ENCODE measurements at regions not wholly inside any gene's neighbourhood (a gene's known extent, or its start where the extent isn't known, plus 50 kb on each side); places are given as distances from the start of the nearest gene placed in this dataset.

- Histone ChIP-seq H3K4me3 (ENCODE audit: low read depth in 2 of 2, low read length in 2 of 2) (no peak overlapping the region), H3K36me3 (ENCODE audit: control insufficient read depth, insufficient read depth, low read length) (no peaks in the 10 kb centered on the region), H3K27me3 (ENCODE audit: control insufficient read depth, insufficient read depth, low read length) (no peaks in the 10 kb centered on the region), H3K9me3 (ENCODE audit: control insufficient read depth, insufficient read depth, low read depth, low read length) (no peaks in the 10 kb centered on the region), H3K4me1 (ENCODE audit: control insufficient read depth, insufficient read depth, low read length) (no peaks in the 10 kb centered on the region), H3K27ac (ENCODE audit: low read length) (no peak overlapping the region)
- ChIA-PET POLR2A (no interaction called here), CTCF (interaction anchor here (1.1 kb wide), 1 partner anchor 52 kb away, joined by 3 read pairs; no protein-coding TSS in a partner anchor)
- in situ Hi-C loops (cut with HindIII; ENCODE audit: low pct_unique_long_range_greater_than_20kb, low sequenced_read_pairs) (no loop called here), intact Hi-C loops (cut with micrococcal nuclease; ENCODE audit: unreplicated experiment) (no loop called here)
- no peak for ATAC-seq
- no peak for DNase-seq (ENCODE audit: low read depth, low spot score)
- TF ChIP-seq SIN3A (IDR thresholded peaks at IDR 0.05; ENCODE audit: borderline replicate concordance, insufficient read depth, low read depth, low read length) (no peak), TCF7L2 (IDR thresholded peaks at IDR 0.05; ENCODE audit: low read depth, low read length) (no peak), CTCF (IDR thresholded peaks at IDR 0.05) (no peak), POLR2AphosphoS5 (IDR thresholded peaks at IDR 0.05; ENCODE audit: low read depth, low read length) (no peak), REST (IDR thresholded peaks at IDR 0.05; ENCODE audit: insufficient read depth in 1 of 2, low read depth in 2 of 2, low read length in 1 of 2) (no peak)
- BruUV-seq (replicated peaks): no TSS peak
Measured at GRCh38 chr9:73074176-73074708, 77.4 kb upstream of the ANXA1 start.

GRCh38 chr9:73073337-73074175 is 78.1 kb upstream of the ANXA1 start:
- DNase-seq (ENCODE audit: low read depth, low spot score): no peak
- Histone ChIP-seq H3K36me3 (ENCODE audit: control insufficient read depth, insufficient read depth, low read length) (no peaks in the 10 kb centered on the region), H3K4me3 (ENCODE audit: low read depth in 2 of 2, low read length in 2 of 2) (no peak overlapping the region), H3K27me3 (ENCODE audit: control insufficient read depth, insufficient read depth, low read length) (no peaks in the 10 kb centered on the region), H3K9me3 (ENCODE audit: control insufficient read depth, insufficient read depth, low read depth, low read length) (no peaks in the 10 kb centered on the region), H3K27ac (ENCODE audit: low read length) (no peak overlapping the region), H3K4me1 (ENCODE audit: control insufficient read depth, insufficient read depth, low read length) (no peaks in the 10 kb centered on the region)
- no TSS peak for BruUV-seq (replicated peaks)
- in situ Hi-C loops (cut with HindIII; ENCODE audit: low pct_unique_long_range_greater_than_20kb, low sequenced_read_pairs): no loop called here
- POLR2A ChIA-PET: no interaction called here
- TF ChIP-seq CTCF (IDR thresholded peaks at IDR 0.05): no peak
- no peak for TF ChIP-seq REST (IDR thresholded peaks at IDR 0.05; ENCODE audit: insufficient read depth in 1 of 2, low read depth in 2 of 2, low read length in 1 of 2)
- TF ChIP-seq TCF7L2 (IDR thresholded peaks at IDR 0.05; ENCODE audit: low read depth, low read length): no peak
- no peak for TF ChIP-seq POLR2AphosphoS5 (IDR thresholded peaks at IDR 0.05; ENCODE audit: low read depth, low read length)
- TF ChIP-seq SIN3A (IDR thresholded peaks at IDR 0.05; ENCODE audit: borderline replicate concordance, insufficient read depth, low read depth, low read length): no peak
- intact Hi-C loops (cut with micrococcal nuclease; ENCODE audit: unreplicated experiment): no loop called here
- CTCF ChIA-PET: interaction anchor here (1.1 kb wide), 1 partner anchor 51 kb away, joined by 3 read pairs; no protein-coding TSS in a partner anchor
- no peak for ATAC-seq

All from Panc1 (cell line).